ENCODE measurements at regions not wholly inside any gene's neighbourhood (a gene's known extent, or its start where the extent isn't known, plus 50 kb on each side); places are given as distances from the start of the nearest gene placed in this dataset.

GRCh38 chr3:76694063-76694462 is 345.8 kb upstream of the ROBO2 start:
- DNase-seq (ENCODE audit: low read depth): no peak

- no peak for DNase-seq (ENCODE audit: low read depth)
Measured at GRCh38 chr3:76698136-76698706, 341.7 kb upstream of the ROBO2 start.

- no peak for DNase-seq (ENCODE audit: low read depth)
Measured at GRCh38 chr3:76699846-76700245, 340.1 kb upstream of the ROBO2 start.

- DNase-seq (ENCODE audit: low read depth): no peak
Measured at GRCh38 chr3:76700323-76700722, 339.6 kb upstream of the ROBO2 start.

- no peak for DNase-seq (ENCODE audit: low read depth)
Measured at GRCh38 chr3:76702676-76703075, 337.2 kb upstream of the ROBO2 start.

- no peak for DNase-seq (ENCODE audit: low read depth)
Measured at GRCh38 chr3:76715426-76715825, 324.5 kb upstream of the ROBO2 start.

- no peak for DNase-seq (ENCODE audit: low read depth)
Measured at GRCh38 chr3:76723366-76723765, 316.5 kb upstream of the ROBO2 start.

GRCh38 chr3:76724075-76724474 is 315.8 kb upstream of the ROBO2 start:
- no peak for DNase-seq (ENCODE audit: low read depth)

- DNase-seq (ENCODE audit: low read depth): no peak
Measured at GRCh38 chr3:76724706-76725105, 315.2 kb upstream of the ROBO2 start.

GRCh38 chr3:76726034-76726433 is 313.9 kb upstream of the ROBO2 start:
- DNase-seq (ENCODE audit: low read depth): no peak

GRCh38 chr3:76728426-76728825 is 311.5 kb upstream of the ROBO2 start:
- no peak for DNase-seq (ENCODE audit: low read depth)

- DNase-seq (ENCODE audit: low read depth): no peak
Measured at GRCh38 chr3:76731471-76731870, 308.4 kb upstream of the ROBO2 start.

- DNase-seq (ENCODE audit: low read depth): no peak
Measured at GRCh38 chr3:76733073-76733759, 306.7 kb upstream of the ROBO2 start.

GRCh38 chr3:76735152-76735551 is 304.7 kb upstream of the ROBO2 start:
- no peak for DNase-seq (ENCODE audit: low read depth)

- no peak for DNase-seq (ENCODE audit: low read depth)
Measured at GRCh38 chr3:76753599-76753998, 286.3 kb upstream of the ROBO2 start.

GRCh38 chr3:76754247-76754646 is 285.7 kb upstream of the ROBO2 start:
- no peak for DNase-seq (ENCODE audit: low read depth)

- no peak for DNase-seq (ENCODE audit: low read depth)
Measured at GRCh38 chr3:76756577-76756976, 283.3 kb upstream of the ROBO2 start.

- DNase-seq (ENCODE audit: low read depth): no peak
Measured at GRCh38 chr3:76760336-76760735, 279.6 kb upstream of the ROBO2 start.

- no peak for DNase-seq (ENCODE audit: low read depth)
Measured at GRCh38 chr3:76765511-76765910, 274.4 kb upstream of the ROBO2 start.

- DNase-seq (ENCODE audit: low read depth): no peak
Measured at GRCh38 chr3:76768912-76769311, 271.0 kb upstream of the ROBO2 start.

GRCh38 chr3:76776927-76777326 is 263.0 kb upstream of the ROBO2 start:
- no peak for DNase-seq (ENCODE audit: low read depth)

GRCh38 chr3:76788206-76788605 is 251.7 kb upstream of the ROBO2 start:
- DNase-seq (ENCODE audit: low read depth): no peak

- DNase-seq (ENCODE audit: low read depth): no peak
Measured at GRCh38 chr3:76789237-76789636, 250.7 kb upstream of the ROBO2 start.

GRCh38 chr3:76811418-76811817 is 228.5 kb upstream of the ROBO2 start:
- DNase-seq (ENCODE audit: low read depth): no peak
